CD14-positive monocyte (primary cell): ENCODE measurements at regions not wholly inside any gene's neighbourhood (a gene's known extent, or its start where the extent isn't known, plus 50 kb on each side); places are given as distances from the start of the nearest gene placed in this dataset.

ENCODE experiments used
- DNase-seq, 3 donors: peaks; one replicate each; pipeline ENCODE4 v3.0.0-alpha.2; 2011 to 2022
- H2AFZ ChIP-seq: 2 replicates; pipeline ENCODE4 v1.6.0; 2012; ENCODE audit warnings: mild to moderate bottlenecking, low read depth, low read length, inconsistent platforms; ENCODE audit not compliant: insufficient read depth, poor library complexity, severe bottlenecking
- H3K27ac ChIP-seq, 2 donors: 1 replicate in 1 of 2; 2 replicates in 1 of 2; pipeline ENCODE4 v1.5.1; 2012 to 2013; ENCODE audit warnings: low read length in 2 of 2, control low read depth in 1 of 2, inconsistent platforms in 1 of 2, low read depth in 1 of 2, mild to moderate bottlenecking in 1 of 2
- H3K27me3 ChIP-seq, 2 donors: one replicate each; pipeline versions ENCODE4 v1.6.0 to v1.6.1; 2011 to 2013; ENCODE audit warnings: low read length in 2 of 2; ENCODE audit not compliant: control insufficient read depth in 2 of 2, insufficient read depth in 2 of 2
- H3K36me3 ChIP-seq, 2 donors: replicated peaks in 1 of 2; 1 replicate in 1 of 2; 2 replicates in 1 of 2; pipeline versions ENCODE4 v1.5.1 to v1.6.1; 2012 to 2013; ENCODE audit warnings: low read length in 2 of 2, control low read depth in 1 of 2, inconsistent platforms in 1 of 2, mild to moderate bottlenecking in 1 of 2; ENCODE audit not compliant: insufficient read depth in 2 of 2, control insufficient read depth in 1 of 2
- H3K4me1 ChIP-seq, 2 donors: 1 replicate in 1 of 2; 2 replicates in 1 of 2; pipeline versions ENCODE4 v1.5.1 to v1.6.1; 2012 to 2013; ENCODE audit warnings: low read length in 2 of 2, control low read depth in 1 of 2, inconsistent platforms in 1 of 2, mild to moderate bottlenecking in 1 of 2, moderate library complexity in 1 of 2; ENCODE audit not compliant: insufficient read depth in 2 of 2, control insufficient read depth in 1 of 2
- H3K4me2 ChIP-seq: replicated peaks from 2 replicates; pipeline ENCODE3; 2012; ENCODE audit warnings: low read length, moderate library complexity, mild to moderate bottlenecking; ENCODE audit not compliant: poor library complexity, severe bottlenecking; ENCODE audit errors: extremely low read depth
- H3K4me3 ChIP-seq, 3 experiments: fragments of 200-600 bp in 1 of 3; sonication (generic) in 1 of 3; replicated peaks in 1 of 3; 1 replicate in 2 of 3; 2 replicates in 1 of 3; pipeline ENCODE4 v1.5.1; 2011 to 2013; ENCODE audit warnings: low read length in 3 of 3, mild to moderate bottlenecking in 3 of 3, control low read depth in 2 of 3, low read depth in 2 of 3, inconsistent platforms in 1 of 3, moderate library complexity in 1 of 3
- H3K79me2 ChIP-seq: 2 replicates; pipeline ENCODE4 v1.6.0; 2012; ENCODE audit warnings: mild to moderate bottlenecking, control low read depth, inconsistent platforms, low read length, moderate library complexity; ENCODE audit not compliant: insufficient read depth
- H3K9ac ChIP-seq: 2 replicates; pipeline ENCODE4 v1.6.0; 2017; ENCODE audit warnings: low read length, mild to moderate bottlenecking; ENCODE audit not compliant: insufficient read depth, poor library complexity, severe bottlenecking
- H3K9me3 ChIP-seq, 2 donors: replicated peaks in 1 of 2; 1 replicate in 1 of 2; 2 replicates in 1 of 2; pipeline versions ENCODE4 v1.5.1 to v1.6.1; 2012 to 2013; ENCODE audit warnings: low read length in 2 of 2, control low read depth in 1 of 2; ENCODE audit not compliant: control insufficient read depth in 1 of 2, insufficient read depth in 1 of 2
- H4K20me1 ChIP-seq: 2 replicates; pipeline ENCODE4 v1.6.0; 2012; ENCODE audit warnings: mild to moderate bottlenecking, low read length, control low read depth, moderate library complexity; ENCODE audit not compliant: insufficient read depth
- H3K27ac Mint-ChIP-seq, 7 donors: one replicate each; pipeline ENCODE4 v1.8.0; 2020; ENCODE audit warnings: mild to moderate bottlenecking in 7 of 7, mixed read lengths in 7 of 7, moderate library complexity in 6 of 7, inconsistent platforms in 2 of 7
- H3K27me3 Mint-ChIP-seq, 3 donors: one replicate each; pipeline ENCODE4 v1.8.0; 2021 to 2022; ENCODE audit warnings: low read depth in 3 of 3, mild to moderate bottlenecking in 3 of 3, mixed read lengths in 3 of 3, moderate library complexity in 3 of 3, inconsistent platforms in 1 of 3
- H3K36me3 Mint-ChIP-seq, 2 donors: one replicate each; pipeline ENCODE4 v1.8.0; 2020; ENCODE audit warnings: mixed read lengths in 2 of 2, inconsistent platforms in 1 of 2, mild to moderate bottlenecking in 1 of 2
- H3K4me1 Mint-ChIP-seq: one replicate; pipeline ENCODE4 v1.8.0; 2020; ENCODE audit warnings: mild to moderate bottlenecking, mixed read lengths
- H3K4me3 Mint-ChIP-seq, 2 donors: one replicate each; pipeline ENCODE4 v1.8.0; 2020; ENCODE audit warnings: mild to moderate bottlenecking in 2 of 2, mixed read lengths in 2 of 2, moderate library complexity in 1 of 2
- H3K9me3 Mint-ChIP-seq, 7 donors: one replicate each; pipeline ENCODE4 v1.8.0; 2020 to 2022; ENCODE audit warnings: mixed read lengths in 7 of 7, mild to moderate bottlenecking in 6 of 7, moderate library complexity in 6 of 7, inconsistent platforms in 2 of 7
- WGBS: methylation state at CpG from one replicate; pipeline ENCODE4 v1.1.5; 2013; ENCODE audit warnings: missing lambda C conversion rate; ENCODE audit not compliant: insufficient coverage; 5-methylcytosine and 5-hydroxymethylcytosine counted together
- intact Hi-C, 2 donors: fragments of 100-400 bp; cut with micrococcal nuclease; formaldehyde crosslinking; loops; one replicate each; pipeline versions ENCODE4 v1.15.0 to v1.15.1; 2023
- TF ChIP-seq, protein P1 (sequence below): fragments of 200-600 bp; IDR thresholded peaks from one replicate; pipeline ENCODE4 v1.8.0; 2022; ENCODE audit warnings: antibody characterized with exemption, mild to moderate bottlenecking

DNA sequence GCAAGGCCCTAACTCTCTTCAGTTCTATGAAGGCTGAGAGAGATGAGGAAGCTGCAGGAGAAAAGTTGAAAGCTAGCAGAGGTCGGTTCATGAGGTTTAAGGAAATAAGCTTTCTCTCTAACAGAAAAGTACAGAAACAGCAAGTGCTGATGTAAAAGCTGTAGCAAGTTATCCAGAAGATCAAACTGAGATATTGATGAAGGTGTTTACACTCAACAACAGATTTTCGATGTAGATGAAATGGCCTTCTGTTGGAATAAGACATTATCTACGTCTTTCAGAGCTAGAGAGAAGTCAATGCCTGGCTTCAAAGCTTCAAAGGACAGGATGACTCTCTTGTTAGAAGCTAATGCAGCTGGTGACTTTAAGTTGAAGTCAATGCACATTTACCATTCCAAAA is 87.4 kb downstream of the PDCL3 start:
- DNase-seq: no peak

DNA sequence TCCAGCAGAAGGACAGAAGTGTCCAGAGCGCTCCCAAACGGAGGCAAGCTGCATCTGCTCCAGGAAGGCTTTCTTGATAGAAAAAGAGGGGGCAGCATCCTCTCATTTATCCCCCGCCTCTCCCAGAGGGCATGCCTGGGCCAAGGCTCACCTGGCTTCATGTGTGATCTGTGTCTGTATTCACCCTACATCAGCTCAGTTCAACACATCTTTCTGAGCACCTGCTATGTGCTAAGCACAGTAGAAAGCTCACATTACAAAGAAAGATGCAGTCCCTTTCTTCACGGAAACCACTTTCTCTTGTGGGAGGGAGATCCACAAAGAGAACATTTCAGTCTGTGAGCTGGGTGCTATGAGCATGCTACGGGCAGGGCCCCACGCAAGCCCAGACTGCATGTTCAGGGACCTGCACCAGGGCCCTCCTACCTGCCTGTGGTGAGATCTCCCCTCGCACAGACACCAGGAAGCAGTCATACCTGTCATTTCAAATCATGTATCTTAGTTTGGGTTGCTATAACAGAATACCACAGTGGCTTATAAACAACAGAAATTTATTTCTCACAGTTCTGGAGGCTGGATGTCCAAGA is 90.7 kb downstream of the PDCL3 start:
- Histone ChIP-seq H3K36me3 (no peaks in the 10 kb centered on the region), H3K9me3 (peaks cover 1 to 2% of the 10 kb centered on the region in 2 donors), H3K27me3 (no peaks in the 10 kb centered on the region), H3K4me3 (no peak overlapping the region), H3K4me1 (no peaks in the 10 kb centered on the region), H3K79me2 (no peaks in the 10 kb centered on the region), H4K20me1 (no peaks in the 10 kb centered on the region), H3K27ac (no peak overlapping the region), H3K4me2 (no peak overlapping the region), H3K9ac (no peak overlapping the region), H2AFZ (no peak overlapping the region)
- TF ChIP-seq, protein P1, sequence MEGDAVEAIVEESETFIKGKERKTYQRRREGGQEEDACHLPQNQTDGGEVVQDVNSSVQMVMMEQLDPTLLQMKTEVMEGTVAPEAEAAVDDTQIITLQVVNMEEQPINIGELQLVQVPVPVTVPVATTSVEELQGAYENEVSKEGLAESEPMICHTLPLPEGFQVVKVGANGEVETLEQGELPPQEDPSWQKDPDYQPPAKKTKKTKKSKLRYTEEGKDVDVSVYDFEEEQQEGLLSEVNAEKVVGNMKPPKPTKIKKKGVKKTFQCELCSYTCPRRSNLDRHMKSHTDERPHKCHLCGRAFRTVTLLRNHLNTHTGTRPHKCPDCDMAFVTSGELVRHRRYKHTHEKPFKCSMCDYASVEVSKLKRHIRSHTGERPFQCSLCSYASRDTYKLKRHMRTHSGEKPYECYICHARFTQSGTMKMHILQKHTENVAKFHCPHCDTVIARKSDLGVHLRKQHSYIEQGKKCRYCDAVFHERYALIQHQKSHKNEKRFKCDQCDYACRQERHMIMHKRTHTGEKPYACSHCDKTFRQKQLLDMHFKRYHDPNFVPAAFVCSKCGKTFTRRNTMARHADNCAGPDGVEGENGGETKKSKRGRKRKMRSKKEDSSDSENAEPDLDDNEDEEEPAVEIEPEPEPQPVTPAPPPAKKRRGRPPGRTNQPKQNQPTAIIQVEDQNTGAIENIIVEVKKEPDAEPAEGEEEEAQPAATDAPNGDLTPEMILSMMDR: no peak
- peaks cover 0 to 22% (median 4%) of the 10 kb centered on the region in 7 donors for H3K9me3 Mint-ChIP-seq
- H3K4me3 Mint-ChIP-seq: no peak overlapping the region
- H3K36me3 Mint-ChIP-seq: no peaks in the 10 kb centered on the region
- H3K27me3 Mint-ChIP-seq: peaks cover 5 to 11% (median 7%) of the 10 kb centered on the region in 3 donors
- no peaks in the 10 kb centered on the region for H3K4me1 Mint-ChIP-seq
- 82% methylated on average over 5 of the region's 7 CpGs for WGBS
- no peak for DNase-seq
- H3K27ac Mint-ChIP-seq: no peak overlapping the region
- intact Hi-C loops: no loop called here

More for the DNA sequence above, 87.4 kb downstream of the PDCL3 start:
- no peaks in the 10 kb centered on the region for H3K27me3 ChIP-seq
- intact Hi-C loops: no loop called here
- Mint-ChIP-seq H3K36me3 (no peaks in the 10 kb centered on the region), H3K27me3 (peaks cover 0 to 8% (median 6%) of the 10 kb centered on the region in 3 donors), H3K4me1 (no peaks in the 10 kb centered on the region), H3K27ac (no peak overlapping the region), H3K9me3 (peaks cover 7 to 29% (median 12%) of the 10 kb centered on the region in 7 donors), H3K4me3 (no peak overlapping the region)
- no peaks in the 10 kb centered on the region for H4K20me1 ChIP-seq
- peaks cover 10 to 11% of the 10 kb centered on the region in 2 donors for H3K9me3 ChIP-seq
- H2AFZ ChIP-seq: no peak overlapping the region
- no peak overlapping the region for H3K27ac ChIP-seq
- no peaks in the 10 kb centered on the region for H3K79me2 ChIP-seq
- TF ChIP-seq, protein P1: no peak
- H3K4me1 ChIP-seq: no peaks in the 10 kb centered on the region
- no peaks in the 10 kb centered on the region for H3K36me3 ChIP-seq
- no peak overlapping the region for H3K4me2 ChIP-seq
- no peak overlapping the region for H3K4me3 ChIP-seq
- 100% methylated on average over 1 of the region's 3 CpGs for WGBS
- H3K9ac ChIP-seq: no peak overlapping the region
